ENCODE measurements at regions not wholly inside any gene's neighbourhood (a gene's known extent, or its start where the extent isn't known, plus 50 kb on each side); places are given as distances from the start of the nearest gene placed in this dataset.

- no peaks in the 10 kb centered on the region for H3K4me1 ChIP-seq (ENCODE audit: insufficient read depth, low read length, poor library complexity, severe bottlenecking)
- no peak for TF ChIP-seq EZH2 (IDR thresholded peaks at IDR 0.05; ENCODE audit: borderline replicate concordance, low read depth, low read length, poor library complexity, severe bottlenecking)
- TF ChIP-seq, protein P1, sequence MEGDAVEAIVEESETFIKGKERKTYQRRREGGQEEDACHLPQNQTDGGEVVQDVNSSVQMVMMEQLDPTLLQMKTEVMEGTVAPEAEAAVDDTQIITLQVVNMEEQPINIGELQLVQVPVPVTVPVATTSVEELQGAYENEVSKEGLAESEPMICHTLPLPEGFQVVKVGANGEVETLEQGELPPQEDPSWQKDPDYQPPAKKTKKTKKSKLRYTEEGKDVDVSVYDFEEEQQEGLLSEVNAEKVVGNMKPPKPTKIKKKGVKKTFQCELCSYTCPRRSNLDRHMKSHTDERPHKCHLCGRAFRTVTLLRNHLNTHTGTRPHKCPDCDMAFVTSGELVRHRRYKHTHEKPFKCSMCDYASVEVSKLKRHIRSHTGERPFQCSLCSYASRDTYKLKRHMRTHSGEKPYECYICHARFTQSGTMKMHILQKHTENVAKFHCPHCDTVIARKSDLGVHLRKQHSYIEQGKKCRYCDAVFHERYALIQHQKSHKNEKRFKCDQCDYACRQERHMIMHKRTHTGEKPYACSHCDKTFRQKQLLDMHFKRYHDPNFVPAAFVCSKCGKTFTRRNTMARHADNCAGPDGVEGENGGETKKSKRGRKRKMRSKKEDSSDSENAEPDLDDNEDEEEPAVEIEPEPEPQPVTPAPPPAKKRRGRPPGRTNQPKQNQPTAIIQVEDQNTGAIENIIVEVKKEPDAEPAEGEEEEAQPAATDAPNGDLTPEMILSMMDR (conservative IDR thresholded peaks at IDR 0.05; ENCODE audit: low read depth, low read length), result no peak
- H3K27me3 ChIP-seq (replicated peaks; ENCODE audit: insufficient read depth, low read depth, low read length, poor library complexity), result no peaks in the 10 kb centered on the region
- H3K9me3 ChIP-seq (ENCODE audit: low read depth, low read length, poor library complexity, severe bottlenecking), result no peaks in the 10 kb centered on the region
- H3K36me3 ChIP-seq (ENCODE audit: insufficient read depth, low read length, poor library complexity, severe bottlenecking), result no peaks in the 10 kb centered on the region
- ChIA-PET CTCF (no interaction called here), POLR2A (ENCODE audit: low non-redundant PET) (no interaction called here)
- intact Hi-C loops (cut with micrococcal nuclease; ENCODE audit: unreplicated experiment), result no loop called here
- BruUV-seq (replicated peaks), result no TSS peak
- H3K4me3 ChIP-seq (ENCODE audit: low read depth, low read length, poor library complexity, severe bottlenecking), result no peak overlapping the region
- no peak for DNase-seq (ENCODE audit: low spot score)
- no peak overlapping the region for H3K27ac ChIP-seq (ENCODE audit: low read depth, low read length, poor library complexity, severe bottlenecking)
Observed at GRCh38 chr5:51838459-51838858, 455.2 kb downstream of the ISL1 start.

DNA sequence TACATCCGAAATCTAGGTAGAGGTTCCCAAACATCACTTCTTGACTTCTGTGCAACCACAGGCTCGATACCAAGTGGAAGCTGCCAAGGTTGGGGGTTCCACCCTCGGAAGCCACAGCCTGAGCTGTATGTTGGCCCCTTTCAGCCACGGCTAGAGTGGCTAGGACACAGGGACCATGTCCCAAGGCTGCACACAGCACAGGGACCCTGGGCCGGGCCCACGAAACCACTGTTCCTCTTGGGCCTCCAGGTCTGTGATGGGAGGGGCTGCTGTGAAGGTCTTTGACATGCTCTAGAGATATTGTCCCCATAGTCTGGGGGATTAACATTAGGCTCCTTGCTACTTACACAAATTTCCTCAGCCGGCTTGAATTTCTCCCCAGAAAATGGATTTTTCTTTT is 460.6 kb downstream of the ISL1 start:
- intact Hi-C loops (cut with micrococcal nuclease; ENCODE audit: unreplicated experiment), result no loop called here
- CTCF ChIA-PET, result no interaction called here
- H3K9me3 ChIP-seq (ENCODE audit: low read depth, low read length, poor library complexity, severe bottlenecking), result no peaks in the 10 kb centered on the region

DNA sequence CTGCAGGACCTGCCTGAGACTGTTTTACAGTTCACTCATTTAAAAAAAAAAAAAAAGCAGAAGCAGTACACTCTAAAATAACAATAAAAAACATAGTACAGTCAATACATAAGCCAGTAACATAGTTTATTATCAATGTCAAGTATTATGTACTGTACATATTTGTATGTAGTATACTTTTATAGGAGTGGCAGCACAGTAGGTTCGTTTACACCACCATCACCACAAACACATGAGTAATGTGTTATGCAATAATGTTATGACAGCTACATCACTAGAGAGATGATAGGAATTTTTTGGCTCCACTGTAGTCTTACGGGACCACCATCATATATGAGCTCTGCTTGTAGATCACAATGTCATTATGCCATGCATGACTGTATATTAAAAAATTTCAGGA is 462.8 kb downstream of the ISL1 start:
- CTCF ChIA-PET, result no interaction called here
- TF ChIP-seq EZH2 (IDR thresholded peaks at IDR 0.05; ENCODE audit: borderline replicate concordance, low read depth, low read length, poor library complexity, severe bottlenecking), result no peak
- TF ChIP-seq, protein P1 (conservative IDR thresholded peaks at IDR 0.05; ENCODE audit: low read depth, low read length), result no peak
- no TSS peak for BruUV-seq (replicated peaks)

More for the DNA sequence above, 460.6 kb downstream of the ISL1 start:
- BruUV-seq (replicated peaks), result no TSS peak
- TF ChIP-seq, protein P1 (conservative IDR thresholded peaks at IDR 0.05; ENCODE audit: low read depth, low read length), result no peak
- TF ChIP-seq EZH2 (IDR thresholded peaks at IDR 0.05; ENCODE audit: borderline replicate concordance, low read depth, low read length, poor library complexity, severe bottlenecking), result no peak
- Histone ChIP-seq H3K4me1 (ENCODE audit: insufficient read depth, low read length, poor library complexity, severe bottlenecking) (no peaks in the 10 kb centered on the region), H3K36me3 (ENCODE audit: insufficient read depth, low read length, poor library complexity, severe bottlenecking) (no peaks in the 10 kb centered on the region), H3K27me3 (replicated peaks; ENCODE audit: insufficient read depth, low read depth, low read length, poor library complexity) (no peaks in the 10 kb centered on the region), H3K27ac (ENCODE audit: low read depth, low read length, poor library complexity, severe bottlenecking) (no peak overlapping the region), H3K4me3 (ENCODE audit: low read depth, low read length, poor library complexity, severe bottlenecking) (no peak overlapping the region)
- no peak for DNase-seq (ENCODE audit: low spot score)
- POLR2A ChIA-PET (ENCODE audit: low non-redundant PET), result no interaction called here

More for the DNA sequence above, 462.8 kb downstream of the ISL1 start:
- POLR2A ChIA-PET (ENCODE audit: low non-redundant PET), result no interaction called here
- DNase-seq (ENCODE audit: low spot score), result no peak
- intact Hi-C loops (cut with micrococcal nuclease; ENCODE audit: unreplicated experiment), result no loop called here
- Histone ChIP-seq H3K4me3 (ENCODE audit: low read depth, low read length, poor library complexity, severe bottlenecking) (no peak overlapping the region), H3K27ac (ENCODE audit: low read depth, low read length, poor library complexity, severe bottlenecking) (no peak overlapping the region), H3K36me3 (ENCODE audit: insufficient read depth, low read length, poor library complexity, severe bottlenecking) (no peaks in the 10 kb centered on the region), H3K9me3 (ENCODE audit: low read depth, low read length, poor library complexity, severe bottlenecking) (no peaks in the 10 kb centered on the region), H3K27me3 (replicated peaks; ENCODE audit: insufficient read depth, low read depth, low read length, poor library complexity) (no peaks in the 10 kb centered on the region), H3K4me1 (ENCODE audit: insufficient read depth, low read length, poor library complexity, severe bottlenecking) (no peaks in the 10 kb centered on the region)

Measured in A673 (cell line).